Smooth muscle cell of the brain vasculature (primary cell): ENCODE measurements at regions not wholly inside any gene's neighbourhood (a gene's known extent, or its start where the extent isn't known, plus 50 kb on each side); places are given as distances from the start of the nearest gene placed in this dataset.

Experiments
- DNase-seq: peaks from one replicate; pipeline ENCODE4 v3.0.0-alpha.2; 2012; ENCODE audit warnings: low read depth, low spot score

DNA sequence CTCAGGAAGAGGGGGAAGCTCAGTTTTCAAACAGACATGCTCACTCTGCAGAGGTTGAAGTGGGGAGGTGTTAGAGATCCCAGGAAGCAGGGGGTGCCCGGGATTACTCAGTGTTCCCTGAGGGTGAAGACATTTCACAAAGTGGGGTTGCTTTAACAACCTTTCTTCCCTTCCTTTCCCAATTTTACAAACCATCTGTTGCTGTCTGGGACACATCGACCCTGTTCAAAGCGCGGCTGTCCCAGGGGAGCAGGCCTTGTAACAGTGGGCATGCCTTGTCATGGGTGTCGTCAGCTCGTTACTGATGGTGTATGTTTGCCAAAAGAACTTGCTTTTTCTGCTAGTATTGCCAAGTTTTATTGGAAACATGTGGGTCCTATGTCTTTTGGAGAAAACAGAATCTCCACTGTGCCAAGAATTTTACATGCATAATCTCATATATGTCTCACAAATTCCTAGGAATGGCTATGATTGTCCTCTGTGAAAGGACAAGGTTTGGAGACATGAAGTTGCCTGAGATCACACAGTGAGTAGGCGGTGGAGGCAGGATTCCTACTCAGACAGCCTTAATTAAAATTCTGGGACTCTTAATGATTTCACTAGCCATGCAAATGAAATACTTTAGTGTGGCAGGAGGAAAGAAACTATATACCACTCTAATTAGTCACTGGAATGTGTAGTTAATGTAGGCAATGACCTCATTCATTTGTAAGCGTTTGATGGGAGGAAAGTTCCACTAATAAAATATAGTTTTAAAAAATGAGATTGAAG is 198.9 kb downstream of the NXNL2 start:
- no peak for DNase-seq

DNA sequence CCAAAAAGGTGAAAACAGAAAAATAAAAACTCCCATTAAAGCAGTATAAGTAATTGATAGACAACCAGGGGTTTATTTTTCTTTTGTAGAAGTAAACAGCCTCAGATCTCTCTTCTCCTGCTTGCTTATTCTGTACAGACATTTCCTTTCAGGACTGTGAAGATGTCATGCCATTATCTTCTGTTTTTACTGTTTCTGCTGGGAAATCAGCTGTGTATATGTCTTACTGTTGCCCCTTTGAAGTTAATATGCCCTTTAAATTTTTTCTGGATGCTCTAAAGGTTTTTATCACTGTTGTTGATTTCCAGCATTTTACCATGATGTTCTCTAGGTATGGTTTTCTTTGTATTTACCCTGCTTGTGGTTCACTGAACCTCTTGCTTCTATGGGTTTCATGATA is 199.5 kb downstream of the NXNL2 start:
- no peak for DNase-seq

GRCh38 chr9:88736136-88736637 is 201.2 kb downstream of the NXNL2 start:
- DNase-seq, result no peak

DNA sequence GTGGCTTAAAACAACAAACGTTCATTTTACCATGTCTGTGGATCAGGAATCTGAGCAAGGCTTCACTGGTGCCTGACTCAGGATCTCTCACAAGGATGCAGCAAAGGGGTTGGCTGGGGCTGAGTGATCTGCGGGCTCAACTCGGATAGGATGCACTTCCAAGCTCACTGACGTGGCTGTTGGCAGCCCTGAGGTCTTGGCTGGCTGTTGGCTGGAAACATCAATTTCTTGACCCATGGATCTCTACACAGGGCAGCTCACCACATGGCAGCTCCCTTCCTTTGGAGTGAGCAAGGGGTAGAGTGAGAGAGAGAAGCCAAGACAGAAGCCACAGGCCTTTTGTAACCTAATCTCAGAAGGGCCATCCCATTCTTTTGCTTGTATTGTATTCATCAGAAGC is 202.1 kb downstream of the NXNL2 start:
- DNase-seq, result no peak

DNA sequence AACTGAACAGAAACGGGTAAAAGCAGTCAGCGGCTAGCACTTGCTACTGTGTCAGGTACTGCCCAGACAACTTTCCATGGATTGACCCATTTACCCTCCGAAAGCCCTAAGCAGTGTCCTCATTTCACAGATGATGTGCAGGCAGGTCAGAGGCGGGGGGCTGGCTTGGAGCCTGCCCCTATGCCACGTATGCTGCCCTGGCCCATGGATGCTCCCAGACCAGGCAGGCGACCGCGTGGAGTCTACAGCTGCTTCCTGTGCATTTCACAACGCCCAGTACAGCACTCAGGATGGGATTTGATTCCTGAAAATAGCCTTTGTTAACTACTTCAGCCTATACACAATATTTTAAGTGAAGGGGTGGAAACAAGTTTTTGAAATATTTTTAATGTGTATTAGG is 202.9 kb downstream of the NXNL2 start:
- DNase-seq, result no peak

DNA sequence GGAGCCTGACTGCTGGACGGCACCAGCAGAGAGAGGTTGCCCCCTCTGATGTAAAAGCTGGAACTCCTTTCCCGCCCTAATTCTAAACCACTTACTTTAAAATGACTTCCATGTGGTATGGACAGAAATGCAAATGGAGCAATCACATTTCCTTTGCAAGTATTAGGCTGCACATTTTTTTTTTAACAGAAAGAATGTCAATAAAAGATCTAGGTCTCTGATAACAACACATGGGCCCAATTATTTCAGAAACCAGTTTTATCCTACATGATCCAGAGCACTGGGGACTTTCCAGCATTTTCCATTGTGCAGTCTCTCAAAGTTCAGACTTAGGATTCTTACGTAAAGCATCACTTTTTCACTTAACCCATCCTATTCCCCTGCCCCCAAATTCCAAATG is 203.7 kb downstream of the NXNL2 start:
- no peak for DNase-seq

- DNase-seq, result no peak
These were observed 204.4 kb downstream of the NXNL2 start for GRCh38 chr9:88739373-88739772.

- DNase-seq, result no peak
These were observed 205.9 kb downstream of the NXNL2 start for GRCh38 chr9:88740844-88741243.

- no peak for DNase-seq
These were observed 206.4 kb downstream of the NXNL2 start for GRCh38 chr9:88741335-88741734.

DNA sequence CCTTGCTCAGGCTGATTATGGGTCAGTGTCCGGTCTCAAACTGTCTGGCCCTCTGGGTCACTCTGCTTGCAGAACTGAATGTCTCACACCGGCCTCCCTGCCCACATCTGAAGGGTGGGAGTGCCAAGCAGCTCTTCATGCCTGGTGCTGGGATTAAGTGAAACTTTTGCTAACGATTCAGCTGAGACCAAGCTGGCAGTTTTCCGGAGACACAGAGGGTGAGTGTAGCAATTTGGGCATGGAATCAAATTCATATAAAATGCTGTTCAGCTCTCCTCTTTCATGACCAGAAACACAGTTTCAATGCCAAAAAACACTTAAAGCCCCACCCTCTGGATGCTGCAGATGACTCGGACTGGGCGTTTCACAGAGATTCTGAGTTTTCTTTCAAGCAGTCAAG is 207.5 kb downstream of the NXNL2 start:
- no peak for DNase-seq

DNA sequence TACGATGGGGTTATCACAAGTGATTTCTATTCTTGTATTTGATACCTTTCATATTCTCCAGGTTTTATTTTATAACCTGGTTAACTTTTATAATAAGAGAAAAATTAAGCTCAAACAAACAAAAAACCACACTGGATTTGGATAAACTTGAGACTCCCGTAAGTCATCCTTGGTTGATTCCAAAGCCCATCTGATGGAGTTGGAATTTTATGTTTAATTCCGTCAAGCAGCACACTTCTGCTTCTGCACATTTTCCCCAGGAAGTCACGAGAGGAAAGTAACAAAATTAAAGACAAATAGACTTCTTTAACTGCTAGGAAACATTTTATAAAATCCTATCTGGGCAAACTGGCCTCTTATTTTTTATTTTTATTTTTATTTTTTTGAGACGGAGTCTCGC is 207.9 kb downstream of the NXNL2 start:
- no peak for DNase-seq

GRCh38 chr9:88745276-88746001 is 210.5 kb downstream of the NXNL2 start:
- DNase-seq, result no peak

DNA sequence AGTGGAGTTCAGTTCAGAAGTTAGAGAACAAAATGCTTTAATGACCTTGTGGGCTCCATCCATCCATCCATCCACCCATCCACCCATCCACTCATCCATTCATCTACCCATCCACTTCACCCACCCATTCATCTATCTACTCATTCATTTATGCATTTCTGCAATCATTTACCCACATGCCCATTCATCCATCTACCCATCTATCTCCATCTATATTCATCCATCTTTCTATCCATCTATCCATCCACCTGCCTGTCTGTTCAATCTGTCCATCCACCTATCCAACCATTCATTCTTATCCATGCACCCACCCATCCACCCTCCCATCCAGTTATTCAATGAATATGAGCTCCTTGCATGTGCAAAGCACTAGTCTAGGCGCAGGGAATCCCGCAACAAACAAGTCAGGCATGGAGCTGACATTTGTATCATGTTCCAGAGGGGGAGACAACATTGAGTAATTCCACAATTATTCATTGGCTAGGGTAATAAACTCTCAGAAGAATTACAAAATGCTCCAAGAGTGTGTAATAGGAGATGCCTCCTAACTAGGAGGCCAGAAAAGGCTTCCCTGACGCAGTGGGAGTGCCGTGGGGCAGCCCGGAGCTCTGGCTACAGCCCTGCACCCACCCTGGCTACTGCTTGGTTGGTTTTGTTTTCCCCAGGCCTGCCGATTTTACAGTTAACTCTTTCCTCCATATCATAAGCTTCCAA is 211.2 kb downstream of the NXNL2 start:
- DNase-seq, result no peak

GRCh38 chr9:88746743-88747398 is 211.9 kb downstream of the NXNL2 start:
- no peak for DNase-seq

DNA sequence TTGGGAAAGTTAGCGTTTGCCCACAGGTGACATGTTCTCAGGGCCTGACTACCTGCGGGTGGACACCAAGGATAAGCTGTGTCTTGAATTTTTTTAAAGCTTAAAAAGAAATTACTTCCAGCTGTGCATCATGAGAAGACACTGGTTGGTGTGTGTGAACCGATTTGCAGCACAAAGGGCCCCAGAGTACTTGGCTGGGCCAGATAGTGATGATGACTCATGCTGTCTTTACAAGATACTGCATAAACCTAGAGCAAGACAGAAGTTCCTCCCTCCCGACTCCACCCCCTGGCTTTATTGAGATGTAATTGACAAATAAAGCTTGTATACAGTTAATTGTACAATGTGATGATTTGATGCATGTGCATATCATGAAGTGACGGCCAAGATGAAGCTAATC is 212.8 kb downstream of the NXNL2 start:
- no peak for DNase-seq

DNA sequence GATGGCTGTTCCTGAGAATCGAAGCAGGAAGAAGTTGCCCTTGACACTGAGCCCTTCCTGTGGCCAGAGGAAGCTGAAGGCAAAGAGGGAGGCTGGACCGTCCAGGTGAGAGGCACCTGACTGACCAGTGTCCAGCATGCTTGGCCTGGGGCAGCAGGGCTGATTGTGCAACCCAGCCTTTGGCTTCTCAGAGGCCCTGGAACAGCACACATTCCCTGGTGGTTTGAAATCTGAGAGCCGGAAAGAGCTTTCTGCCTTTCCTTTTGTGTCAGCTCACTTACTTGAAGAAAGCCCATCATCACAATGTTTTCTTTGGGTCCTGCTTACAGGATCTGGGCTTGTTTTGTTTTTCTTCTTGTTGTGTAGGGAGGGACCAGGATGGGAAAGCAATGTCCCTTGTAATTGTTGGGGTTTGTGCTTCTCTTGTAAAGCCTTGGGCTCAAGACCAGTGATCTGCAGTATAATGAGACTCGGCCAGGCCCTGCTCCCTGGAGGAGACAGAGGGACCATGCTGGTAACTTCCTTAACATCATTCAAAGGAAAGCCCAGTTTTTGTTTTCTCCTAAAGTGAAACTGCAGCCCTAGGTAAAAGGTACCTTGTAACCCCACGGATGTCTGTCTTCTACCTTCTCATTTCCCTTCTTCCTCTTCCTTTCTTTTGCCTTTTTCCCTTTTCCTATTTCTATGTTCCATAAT is 213.7 kb downstream of the NXNL2 start:
- DNase-seq, result no peak

- no peak for DNase-seq
These were observed 214.4 kb downstream of the NXNL2 start for GRCh38 chr9:88749420-88749819.

DNA sequence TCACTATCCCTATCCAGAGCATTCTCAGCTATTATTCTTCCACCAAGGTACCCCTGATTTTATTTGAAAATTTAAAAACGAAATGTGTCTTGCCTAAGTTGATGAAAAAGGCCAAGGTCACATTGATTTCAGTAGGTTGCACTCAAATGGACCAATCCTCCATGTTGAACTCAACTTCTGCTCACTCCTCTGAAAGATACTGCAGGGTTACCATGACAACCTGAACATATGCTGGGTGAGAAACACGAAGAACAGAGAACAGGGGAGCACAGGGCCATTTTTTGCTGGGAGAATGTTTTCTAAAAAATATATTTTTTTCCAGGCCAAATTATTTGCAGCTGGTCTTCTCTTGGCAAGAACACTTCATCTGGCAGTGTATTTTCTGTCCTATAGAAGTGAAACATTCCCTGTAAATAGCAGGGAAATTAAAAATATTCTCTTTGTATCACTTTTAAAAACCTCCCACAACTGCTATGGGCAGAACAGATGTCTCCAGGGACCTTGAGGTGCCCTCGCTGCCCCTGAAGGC is 215.9 kb downstream of the NXNL2 start:
- DNase-seq, result no peak

DNA sequence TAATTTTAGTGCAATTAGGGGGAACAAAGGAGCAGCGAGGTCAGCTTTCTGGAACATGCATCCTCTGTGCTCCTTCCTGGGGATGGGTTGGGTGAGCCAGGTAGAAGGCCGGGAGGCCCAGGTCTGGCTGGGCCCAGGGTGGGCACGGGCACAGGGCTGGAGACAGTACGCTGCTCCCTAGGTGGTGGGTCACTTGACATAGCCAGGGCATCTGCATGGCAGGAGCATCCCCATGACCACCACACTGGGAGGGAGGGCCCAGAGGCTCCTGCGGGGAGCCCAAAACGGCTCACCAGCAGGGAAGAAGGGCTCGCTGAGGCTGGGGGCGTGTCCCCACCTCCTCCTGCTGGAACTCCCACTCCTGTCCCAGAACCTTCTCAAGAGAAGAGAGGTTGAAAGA is 216.8 kb downstream of the NXNL2 start:
- DNase-seq, result no peak

GRCh38 chr9:88753691-88754367 is 218.9 kb downstream of the NXNL2 start:
- no peak for DNase-seq

GRCh38 chr9:88754452-88754851 is 219.5 kb downstream of the NXNL2 start:
- DNase-seq, result no peak
